ENCODE measurements at regions not wholly inside any gene's neighbourhood (a gene's known extent, or its start where the extent isn't known, plus 50 kb on each side); places are given as distances from the start of the nearest gene placed in this dataset.
"Not testable (repeated sequence)": the region's sequence is repeated elsewhere in the genome, so short reads cannot be mapped to it uniquely, and the experiment has no call there.

DNA sequence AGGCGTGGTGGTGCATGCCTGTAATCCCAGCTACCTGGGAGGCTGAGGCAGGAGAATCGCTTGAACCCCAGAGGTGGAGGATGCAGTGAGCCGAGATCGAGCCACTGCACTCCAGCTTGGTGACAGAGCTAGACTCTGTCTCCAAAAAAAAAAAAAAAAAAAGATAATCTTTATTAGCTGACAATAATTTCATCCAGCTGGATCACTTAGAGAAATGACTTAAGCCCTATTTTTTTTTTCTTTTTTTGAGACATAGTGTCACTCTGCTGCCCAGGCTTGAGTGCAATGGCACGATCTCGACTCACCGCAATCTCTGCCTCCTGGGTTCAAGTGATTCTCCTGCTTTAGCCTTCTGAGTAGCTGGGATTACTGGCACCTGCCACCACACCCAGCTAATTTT, 51.6 kb upstream of the MAP4K4 start:
- H3K4me1 ChIP-seq (replicated peaks); H3K9me3 ChIP-seq; H3K4me3 ChIP-seq; H3K27ac ChIP-seq; DNase-seq (ENCODE audit: low spot score); H3K27me3 ChIP-seq (replicated peaks; ENCODE audit: insufficient read depth); intact Hi-C loops (cut with DNase I); H3K36me3 ChIP-seq: not testable (repeated sequence)
- WGBS: 90% methylated on average over 7 of the region's 7 CpGs

GRCh38 chr2:101644842-101645383, 52.6 kb upstream of the MAP4K4 start:
- WGBS: 39% methylated on average over 1 of the region's 1 CpG
- TF ChIP-seq, protein P1, sequence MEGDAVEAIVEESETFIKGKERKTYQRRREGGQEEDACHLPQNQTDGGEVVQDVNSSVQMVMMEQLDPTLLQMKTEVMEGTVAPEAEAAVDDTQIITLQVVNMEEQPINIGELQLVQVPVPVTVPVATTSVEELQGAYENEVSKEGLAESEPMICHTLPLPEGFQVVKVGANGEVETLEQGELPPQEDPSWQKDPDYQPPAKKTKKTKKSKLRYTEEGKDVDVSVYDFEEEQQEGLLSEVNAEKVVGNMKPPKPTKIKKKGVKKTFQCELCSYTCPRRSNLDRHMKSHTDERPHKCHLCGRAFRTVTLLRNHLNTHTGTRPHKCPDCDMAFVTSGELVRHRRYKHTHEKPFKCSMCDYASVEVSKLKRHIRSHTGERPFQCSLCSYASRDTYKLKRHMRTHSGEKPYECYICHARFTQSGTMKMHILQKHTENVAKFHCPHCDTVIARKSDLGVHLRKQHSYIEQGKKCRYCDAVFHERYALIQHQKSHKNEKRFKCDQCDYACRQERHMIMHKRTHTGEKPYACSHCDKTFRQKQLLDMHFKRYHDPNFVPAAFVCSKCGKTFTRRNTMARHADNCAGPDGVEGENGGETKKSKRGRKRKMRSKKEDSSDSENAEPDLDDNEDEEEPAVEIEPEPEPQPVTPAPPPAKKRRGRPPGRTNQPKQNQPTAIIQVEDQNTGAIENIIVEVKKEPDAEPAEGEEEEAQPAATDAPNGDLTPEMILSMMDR (IDR thresholded peaks at IDR 0.05): no peak
- TF ChIP-seq POLR2A (IDR thresholded peaks at IDR 0.05): no peak
- no peak for TF ChIP-seq POLR2AphosphoS5 (IDR thresholded peaks at IDR 0.05)
- H3K27ac ChIP-seq: no peak overlapping the region

DNA sequence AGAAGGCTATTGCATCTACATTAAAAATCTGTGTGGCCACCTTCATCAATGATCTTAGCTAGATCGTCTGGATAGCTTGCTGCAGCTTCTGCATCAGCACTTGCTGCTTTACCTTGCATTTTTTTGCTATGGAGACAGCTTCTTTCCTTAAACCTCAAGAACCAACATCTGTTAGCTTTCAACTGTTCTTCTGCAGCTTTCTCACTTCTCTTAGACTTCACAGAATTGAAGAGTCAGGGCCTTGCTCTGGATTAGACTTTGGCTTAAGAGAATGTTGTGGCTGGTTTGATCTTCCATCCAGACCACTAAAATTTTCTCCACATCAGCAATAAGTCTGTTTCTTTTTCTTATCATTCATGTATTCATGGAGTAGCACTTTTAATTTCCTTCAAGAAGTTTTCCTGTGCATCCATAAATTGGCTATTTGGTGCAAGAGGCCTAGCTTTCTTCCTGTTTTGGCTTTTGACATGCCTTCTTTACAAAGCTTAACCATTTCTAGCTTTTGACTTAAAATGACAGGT, 54.4 kb upstream of the MAP4K4 start:
- intact Hi-C loops (cut with DNase I): no loop called here

More at GRCh38 chr2:101644842-101645383, 52.6 kb upstream of the MAP4K4 start:
- Histone ChIP-seq H3K4me3 (no peak overlapping the region), H3K27me3 (replicated peaks; ENCODE audit: insufficient read depth) (no peaks in the 10 kb centered on the region), H3K4me1 (replicated peaks) (no peaks in the 10 kb centered on the region), H3K36me3 (no peaks in the 10 kb centered on the region), H3K9me3 (no peaks in the 10 kb centered on the region)
- DNase-seq (ENCODE audit: low spot score): no peak
- intact Hi-C loops (cut with DNase I): no loop called here

GRCh38 chr2:101638817-101639605, 58.5 kb upstream of the MAP4K4 start:
- TF ChIP-seq, protein P1 (IDR thresholded peaks at IDR 0.05): no peak
- no peak for TF ChIP-seq POLR2A (IDR thresholded peaks at IDR 0.05)
- TF ChIP-seq POLR2AphosphoS5 (IDR thresholded peaks at IDR 0.05): no peak
- H3K36me3 ChIP-seq: no peaks in the 10 kb centered on the region
- intact Hi-C loops (cut with DNase I): no loop called here
- 84% methylated on average over 17 of the region's 17 CpGs for WGBS
- no peaks in the 10 kb centered on the region for H3K4me1 ChIP-seq (replicated peaks)
- no peak overlapping the region for H3K4me3 ChIP-seq
- no peak for DNase-seq (ENCODE audit: low spot score)
- H3K27ac ChIP-seq: no peak overlapping the region
- no peaks in the 10 kb centered on the region for H3K27me3 ChIP-seq (replicated peaks; ENCODE audit: insufficient read depth)
- H3K9me3 ChIP-seq: no peaks in the 10 kb centered on the region

More for the DNA sequence above, 54.4 kb upstream of the MAP4K4 start:
- H3K36me3 ChIP-seq: no peaks in the 10 kb centered on the region
- H3K27ac ChIP-seq: no peak overlapping the region
- no peaks in the 10 kb centered on the region for H3K4me1 ChIP-seq (replicated peaks)
- TF ChIP-seq POLR2A (IDR thresholded peaks at IDR 0.05) (no peak), POLR2AphosphoS5 (IDR thresholded peaks at IDR 0.05) (no peak)
- TF ChIP-seq, protein P1 (IDR thresholded peaks at IDR 0.05): no peak
- WGBS: 96% methylated on average over 1 of the region's 1 CpG
- no peak for DNase-seq (ENCODE audit: low spot score)
- no peaks in the 10 kb centered on the region for H3K9me3 ChIP-seq
- no peak overlapping the region for H3K4me3 ChIP-seq
- H3K27me3 ChIP-seq (replicated peaks; ENCODE audit: insufficient read depth): no peaks in the 10 kb centered on the region

DNA sequence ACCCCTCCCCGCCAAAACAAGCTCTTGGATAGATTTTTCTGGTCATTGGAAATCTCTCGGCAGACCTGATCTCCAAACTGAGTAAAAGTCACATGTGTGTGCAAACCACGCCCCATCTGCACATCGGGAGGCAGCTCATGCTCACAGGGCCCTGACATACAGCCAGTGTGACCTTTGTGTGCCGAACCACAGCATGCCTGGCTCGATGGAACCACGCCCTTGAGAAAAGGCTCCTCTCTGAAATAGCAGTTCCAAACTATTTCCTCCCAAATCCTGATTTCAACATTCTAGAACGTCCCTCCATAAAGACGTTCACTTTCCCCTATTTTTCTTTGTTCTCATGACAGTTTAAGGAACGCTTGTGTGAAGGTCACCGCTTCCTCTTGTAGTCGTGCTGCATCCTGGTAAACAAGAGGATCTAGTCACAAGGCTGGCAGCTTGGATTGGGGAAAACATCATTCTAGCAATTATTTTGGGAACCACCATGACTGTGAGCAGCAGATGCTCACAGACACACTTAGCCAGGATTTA, 59.3 kb upstream of the MAP4K4 start:
- Histone ChIP-seq H3K27me3 (replicated peaks; ENCODE audit: insufficient read depth) (no peaks in the 10 kb centered on the region), H3K4me1 (replicated peaks) (no peaks in the 10 kb centered on the region), H3K9me3 (no peaks in the 10 kb centered on the region), H3K36me3 (no peaks in the 10 kb centered on the region), H3K4me3 (no peak overlapping the region), H3K27ac (no peak overlapping the region)
- DNase-seq (ENCODE audit: low spot score): no peak
- 78% methylated on average over 12 of the region's 12 CpGs for WGBS
- intact Hi-C loops (cut with DNase I): no loop called here
- no peak for TF ChIP-seq POLR2AphosphoS5 (IDR thresholded peaks at IDR 0.05)

Measured in prostate gland (tissue), 2 donors.